Activated CD4-positive, CD25-positive, alpha-beta regulatory T cell treated with anti-CD3 and anti-CD28 coated beads, Interleukin-2, amount 50 U/mL, for 72 hours (primary cell): ENCODE measurements at regions not wholly inside any gene's neighbourhood (a gene's known extent, or its start where the extent isn't known, plus 50 kb on each side); places are given as distances from the start of the nearest gene placed in this dataset.
"Not testable (repeated sequence)": the region's sequence is repeated elsewhere in the genome, so short reads cannot be mapped to it uniquely, and the experiment has no call there.

Source experiments
- DNase-seq: peaks from one replicate; pipeline ENCODE4 v3.0.0; 2021

GRCh38 chr9:17846948-17847655, 268.2 kb downstream of the SH3GL2 start:
- no peak for DNase-seq

GRCh38 chr9:17847908-17848307, 269.0 kb downstream of the SH3GL2 start:
- DNase-seq = no peak

DNA sequence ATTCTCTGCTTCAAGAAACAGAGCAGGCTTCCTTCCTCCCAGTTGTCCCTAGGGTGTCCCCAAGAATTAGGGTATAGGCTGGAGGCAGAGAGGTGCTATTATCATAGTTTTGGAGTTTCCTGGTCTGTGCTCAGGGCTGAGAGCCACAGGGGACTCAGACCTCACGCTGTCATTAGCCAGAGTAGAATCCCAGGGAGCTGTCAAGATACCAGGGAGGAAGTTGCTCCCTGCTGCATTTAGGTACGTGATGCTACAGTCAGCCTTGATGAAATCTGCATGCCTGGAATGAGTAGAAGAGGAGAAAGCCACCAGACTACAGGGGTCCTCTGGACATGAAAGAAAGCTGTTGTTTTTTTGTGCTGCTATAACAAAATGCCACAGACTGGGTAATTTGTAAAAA, 273.2 kb downstream of the SH3GL2 start:
- DNase-seq = no peak

- DNase-seq = no peak
Measured at GRCh38 chr9:17854487-17854886, 275.6 kb downstream of the SH3GL2 start.

DNA sequence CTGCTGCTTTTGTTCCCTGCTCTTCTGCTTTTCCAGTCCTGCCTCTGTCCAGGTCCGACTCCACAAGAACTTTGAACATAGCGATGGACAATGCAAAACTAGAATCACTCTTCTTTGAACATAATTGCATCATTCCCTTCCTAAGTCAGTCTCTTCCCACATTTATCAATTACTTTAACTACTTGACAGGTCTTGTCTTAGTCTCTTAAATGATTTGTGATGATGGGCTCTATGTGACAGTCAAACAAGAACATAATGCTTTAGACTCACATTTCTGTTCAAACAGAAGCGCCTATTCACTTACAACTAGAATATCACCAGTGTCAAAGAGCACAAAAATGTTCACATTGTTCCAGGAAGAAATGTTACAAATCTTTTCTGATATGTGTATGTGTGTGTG, 278.1 kb downstream of the SH3GL2 start:
- DNase-seq = no peak

DNA sequence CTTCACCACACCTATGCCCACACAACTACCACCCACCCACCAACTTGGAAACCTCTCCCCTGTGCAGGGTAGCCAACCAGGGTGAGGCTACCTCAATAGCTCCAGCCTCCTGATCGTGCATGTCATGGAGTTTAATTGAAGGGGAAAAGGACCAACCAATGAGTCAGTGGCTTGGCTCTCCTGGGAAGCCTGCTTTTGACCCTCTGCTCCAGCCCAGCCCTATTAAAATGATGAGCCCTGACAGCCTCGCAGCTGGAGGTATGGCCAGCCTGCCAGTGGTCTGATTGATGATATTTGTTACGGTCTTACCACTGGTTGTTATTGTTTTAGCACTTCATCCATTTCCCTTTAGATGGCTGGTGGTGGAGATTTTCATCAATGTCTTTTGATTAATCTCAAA, 280.4 kb downstream of the SH3GL2 start:
- DNase-seq = no peak

- DNase-seq = no peak
Measured at GRCh38 chr9:17859987-17860386, 281.1 kb downstream of the SH3GL2 start.

GRCh38 chr9:17862101-17862500, 283.2 kb downstream of the SH3GL2 start:
- no peak for DNase-seq

DNA sequence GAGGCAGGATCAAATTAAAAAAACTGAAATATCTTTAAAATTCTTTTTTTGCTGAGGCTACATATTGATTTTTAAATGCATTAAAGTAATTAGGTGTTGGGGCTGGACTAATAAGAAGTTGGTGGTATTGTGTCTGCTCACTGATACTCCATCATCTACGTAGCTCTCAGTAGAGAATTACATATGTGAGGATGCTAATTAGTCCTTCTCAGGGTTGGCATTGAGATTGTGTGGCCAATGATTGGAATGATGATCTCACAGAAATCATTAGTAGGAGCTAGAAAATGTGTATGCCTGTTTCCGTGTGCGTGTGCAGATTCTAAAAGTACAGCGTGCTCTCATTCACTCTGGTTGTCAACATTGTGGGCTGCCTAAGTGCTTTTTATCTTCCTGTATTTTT, 283.8 kb downstream of the SH3GL2 start:
- DNase-seq = no peak

- DNase-seq = no peak
Measured at GRCh38 chr9:17863213-17863883, 284.5 kb downstream of the SH3GL2 start.

DNA sequence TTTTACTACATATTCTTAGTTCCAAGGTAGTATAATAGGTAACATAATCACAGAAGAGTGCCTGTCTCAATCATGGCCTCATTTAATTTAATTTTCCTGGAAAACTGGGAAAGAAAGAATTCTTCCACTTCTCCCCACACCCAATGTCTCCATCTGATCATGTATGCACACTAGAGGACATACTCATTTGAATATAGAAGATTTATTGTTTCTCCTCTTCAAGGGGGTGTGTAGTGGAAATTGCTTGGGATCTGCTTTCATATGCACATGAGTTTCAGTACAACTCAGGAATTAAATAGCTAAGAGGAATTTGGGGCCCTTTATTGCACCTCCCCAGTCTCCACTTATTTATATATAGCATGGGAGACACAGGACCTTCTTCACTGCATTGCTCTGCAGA, 285.1 kb downstream of the SH3GL2 start:
- no peak for DNase-seq

GRCh38 chr9:17864951-17865350, 286.1 kb downstream of the SH3GL2 start:
- no peak for DNase-seq

DNA sequence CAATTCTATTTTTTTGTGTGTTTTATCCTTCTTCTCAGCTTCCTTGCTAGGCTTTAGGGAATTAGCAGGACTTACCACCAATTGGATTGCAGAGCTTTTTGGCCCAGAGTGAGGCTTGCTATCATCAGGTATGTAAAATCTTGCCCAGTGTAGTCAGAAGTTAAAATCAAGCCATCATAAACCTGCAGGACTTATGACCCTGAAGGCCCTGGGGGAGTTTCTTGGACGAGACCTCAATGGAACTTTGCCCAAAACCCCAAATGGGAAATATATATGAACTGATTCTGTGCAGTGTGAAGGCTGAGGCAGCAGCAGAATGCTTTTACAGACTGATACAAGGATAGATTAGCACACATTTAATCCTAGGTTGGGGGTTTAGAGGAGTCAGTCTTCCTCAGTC, 287.0 kb downstream of the SH3GL2 start:
- no peak for DNase-seq

GRCh38 chr9:17870722-17871121, 291.9 kb downstream of the SH3GL2 start:
- DNase-seq = no peak

- no peak for DNase-seq
Measured at GRCh38 chr9:17871213-17871890, 292.5 kb downstream of the SH3GL2 start.

DNA sequence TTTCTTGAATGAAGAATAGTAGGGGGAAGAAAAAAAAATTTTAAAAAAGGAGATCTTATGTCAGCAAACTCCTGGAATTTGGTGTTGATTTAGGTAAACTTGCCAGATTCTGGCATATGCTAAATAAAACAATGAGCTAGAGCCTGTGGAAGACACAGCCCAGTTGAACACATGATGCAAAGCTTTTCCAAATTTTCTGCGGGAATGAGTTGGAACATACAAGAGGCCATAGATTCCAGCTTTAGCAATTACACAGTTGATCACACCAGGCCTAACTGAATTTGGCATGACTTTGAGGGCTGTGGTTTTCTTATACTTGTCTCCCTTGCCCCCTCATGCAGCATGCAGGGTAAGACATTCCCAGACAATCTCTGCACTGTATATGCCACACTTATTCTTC, 297.0 kb downstream of the SH3GL2 start:
- DNase-seq = no peak

- no peak for DNase-seq
Measured at GRCh38 chr9:17876687-17877086, 297.8 kb downstream of the SH3GL2 start.

DNA sequence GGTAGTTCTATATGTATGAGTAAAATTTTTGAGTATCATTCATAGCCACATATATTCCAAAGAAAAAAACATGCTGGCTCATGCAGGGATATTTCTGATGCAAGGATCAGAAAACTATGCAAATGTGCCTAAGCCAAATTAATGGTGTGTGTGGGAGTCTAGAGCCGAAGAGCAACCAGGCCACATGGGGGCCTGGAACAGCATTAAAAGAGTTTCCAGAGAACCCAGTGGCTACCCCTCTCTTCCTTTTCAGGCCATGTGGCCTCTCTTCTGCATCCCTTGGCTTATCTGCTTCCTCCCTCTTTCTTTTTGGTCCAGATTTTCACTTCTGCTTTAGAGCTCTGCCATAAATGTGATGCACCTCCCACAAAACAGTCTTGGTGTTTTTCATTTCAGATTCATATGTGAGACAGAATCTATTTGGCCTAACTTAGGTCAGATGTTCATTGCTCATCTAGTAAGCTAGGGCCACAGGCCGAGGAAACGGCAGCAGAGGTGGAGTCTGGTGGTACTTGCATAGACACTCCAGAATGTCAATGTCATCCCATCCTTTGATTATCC, 300.0 kb downstream of the SH3GL2 start:
- no peak for DNase-seq

- DNase-seq = no peak
Measured at GRCh38 chr9:17881371-17881770, 302.5 kb downstream of the SH3GL2 start.

GRCh38 chr9:17882688-17883594, 304.1 kb downstream of the SH3GL2 start:
- DNase-seq = no peak

GRCh38 chr9:17888066-17888465, 309.2 kb downstream of the SH3GL2 start:
- no peak for DNase-seq

- not testable (repeated sequence) for DNase-seq
Measured at GRCh38 chr9:17888964-17889363, 310.1 kb downstream of the SH3GL2 start.
